Vagina (tissue), 2 donors: ENCODE measurements at regions not wholly inside any gene's neighbourhood (a gene's known extent, or its start where the extent isn't known, plus 50 kb on each side); places are given as distances from the start of the nearest gene placed in this dataset.

Experiments used
- POLR2A ChIP-seq, 2 donors: fragments of 450-650 bp; IDR thresholded peaks; one replicate each; pipeline ENCODE4 v1.6.1; 2017; ENCODE audit warnings: antibody characterized with exemption in 2 of 2, mild to moderate bottlenecking in 2 of 2, moderate library complexity in 2 of 2
- TF ChIP-seq, protein P1 (sequence below), 3 experiments: fragments of 450-650 bp in 2 of 3; fragments of 200-600 bp in 1 of 3; sonication (generic) in 1 of 3; IDR thresholded peaks; one replicate each; pipeline ENCODE4 v1.5.1; 2017 to 2019; ENCODE audit warnings: antibody characterized with exemption in 3 of 3, mild to moderate bottlenecking in 2 of 3, moderate library complexity in 2 of 3

DNA sequence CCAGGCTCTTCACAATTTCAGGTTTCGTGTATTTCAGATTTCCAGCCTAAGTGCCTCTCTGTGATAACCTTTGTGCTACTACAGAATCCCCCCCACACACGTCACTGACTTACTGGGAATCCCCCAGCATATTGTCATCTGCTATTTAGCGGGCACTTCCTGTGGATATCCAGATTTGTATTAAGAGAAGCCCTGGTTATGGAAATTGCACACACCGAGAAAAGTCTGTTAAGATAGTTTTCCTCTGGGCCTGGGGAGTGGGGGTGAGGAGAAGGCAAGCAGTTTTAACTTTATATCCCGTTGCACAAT, 269.9 kb downstream of the MED10 start:
- TF ChIP-seq POLR2A (IDR thresholded peaks at IDR 0.05), result no peak
- TF ChIP-seq, protein P1, sequence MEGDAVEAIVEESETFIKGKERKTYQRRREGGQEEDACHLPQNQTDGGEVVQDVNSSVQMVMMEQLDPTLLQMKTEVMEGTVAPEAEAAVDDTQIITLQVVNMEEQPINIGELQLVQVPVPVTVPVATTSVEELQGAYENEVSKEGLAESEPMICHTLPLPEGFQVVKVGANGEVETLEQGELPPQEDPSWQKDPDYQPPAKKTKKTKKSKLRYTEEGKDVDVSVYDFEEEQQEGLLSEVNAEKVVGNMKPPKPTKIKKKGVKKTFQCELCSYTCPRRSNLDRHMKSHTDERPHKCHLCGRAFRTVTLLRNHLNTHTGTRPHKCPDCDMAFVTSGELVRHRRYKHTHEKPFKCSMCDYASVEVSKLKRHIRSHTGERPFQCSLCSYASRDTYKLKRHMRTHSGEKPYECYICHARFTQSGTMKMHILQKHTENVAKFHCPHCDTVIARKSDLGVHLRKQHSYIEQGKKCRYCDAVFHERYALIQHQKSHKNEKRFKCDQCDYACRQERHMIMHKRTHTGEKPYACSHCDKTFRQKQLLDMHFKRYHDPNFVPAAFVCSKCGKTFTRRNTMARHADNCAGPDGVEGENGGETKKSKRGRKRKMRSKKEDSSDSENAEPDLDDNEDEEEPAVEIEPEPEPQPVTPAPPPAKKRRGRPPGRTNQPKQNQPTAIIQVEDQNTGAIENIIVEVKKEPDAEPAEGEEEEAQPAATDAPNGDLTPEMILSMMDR (IDR thresholded peaks at IDR 0.05), result no peak
